ENCODE measurements at regions not wholly inside any gene's neighbourhood (a gene's known extent, or its start where the extent isn't known, plus 50 kb on each side); places are given as distances from the start of the nearest gene placed in this dataset.

GRCh38 chr6:147019001-147019400 is 185.2 kb upstream of the STXBP5 start:
- Mint-ChIP-seq H3K27me3 (ENCODE audit: low read depth) (no peaks in the 10 kb centered on the region), H3K4me1 (0 out of 2 replicates have a peak, but pooled peaks cover 9% of the 10 kb centered on the region), H3K36me3 (no peaks in the 10 kb centered on the region), H3K27ac (no peak overlapping the region), H3K4me3 (no peak overlapping the region), H3K9me3 (no peaks in the 10 kb centered on the region)
- ATAC-seq, result no peak
- TF ChIP-seq USF1 (CRISPR knock-in tag; IDR thresholded peaks at IDR 0.05) (no peak), KAT7 (CRISPR knock-in tag; IDR thresholded peaks at IDR 0.05; ENCODE audit: borderline replicate concordance) (no peak), STAT6 (CRISPR knock-in tag; conservative IDR thresholded peaks at IDR 0.05; ENCODE audit: low read depth) (no peak)
- POLR2A ChIA-PET, result no interaction called here
- CTCF ChIA-PET, result no interaction called here
- no peak for DNase-seq (ENCODE audit: low spot score)

- 0 out of 2 replicates have a peak, but pooled peaks cover 8% of the 10 kb centered on the region for H3K4me1 Mint-ChIP-seq
- TF ChIP-seq PRRX2 (CRISPR knock-in tag; IDR thresholded peaks at IDR 0.05) (no peak), E2F4 (CRISPR knock-in tag; IDR thresholded peaks at IDR 0.05; ENCODE audit: borderline replicate concordance, low read depth) (no peak), FOXJ3 (CRISPR knock-in tag; IDR thresholded peaks at IDR 0.05; ENCODE audit: borderline replicate concordance) (no peak), MXD4 (CRISPR knock-in tag; IDR thresholded peaks at IDR 0.05; ENCODE audit: borderline replicate concordance) (no peak), FOXK1 (CRISPR knock-in tag; IDR thresholded peaks at IDR 0.05) (no peak), NFYB (CRISPR knock-in tag; conservative IDR thresholded peaks at IDR 0.05; ENCODE audit: low read depth) (no peak), JUN (CRISPR knock-in tag; IDR thresholded peaks at IDR 0.05) (no peak), JAZF1 (CRISPR knock-in tag; IDR thresholded peaks at IDR 0.05) (no peak), ZNF423 (CRISPR knock-in tag; IDR thresholded peaks at IDR 0.05) (no peak), ZNF121 (CRISPR knock-in tag; IDR thresholded peaks at IDR 0.05) (no peak)
- no peaks in the 10 kb centered on the region for H3K36me3 Mint-ChIP-seq
- CTCF ChIA-PET, result no interaction called here
- H3K4me3 Mint-ChIP-seq, result no peak overlapping the region
- no peak for ATAC-seq
- no peak for DNase-seq (ENCODE audit: low spot score)
- H3K27ac Mint-ChIP-seq, result no peak overlapping the region
- no peaks in the 10 kb centered on the region for H3K9me3 Mint-ChIP-seq
- no peaks in the 10 kb centered on the region; the same call in 1 of the 2 replicates for H3K27me3 Mint-ChIP-seq (ENCODE audit: low read depth)
- POLR2A ChIA-PET, result no interaction called here
These were observed 182.2 kb upstream of the STXBP5 start for GRCh38 chr6:147022041-147022440.

GRCh38 chr6:147023148-147023547 is 181.1 kb upstream of the STXBP5 start:
- H3K27me3 Mint-ChIP-seq (ENCODE audit: low read depth), result no peaks in the 10 kb centered on the region; the same call in 1 of the 2 replicates
- CTCF ChIA-PET, result no interaction called here
- POLR2A ChIA-PET, result no interaction called here
- 0 out of 2 replicates have a peak, but pooled peaks cover 3% of the 10 kb centered on the region for H3K4me1 Mint-ChIP-seq
- H3K4me3 Mint-ChIP-seq, result no peak overlapping the region
- H3K27ac Mint-ChIP-seq, result no peak overlapping the region
- no peaks in the 10 kb centered on the region for H3K9me3 Mint-ChIP-seq
- no peaks in the 10 kb centered on the region for H3K36me3 Mint-ChIP-seq
- ATAC-seq (no peak), DNase-seq (ENCODE audit: low spot score) (no peak)
- no peak for TF ChIP-seq GABPB1 (CRISPR knock-in tag; IDR thresholded peaks at IDR 0.05)
- TF ChIP-seq CREB1 (CRISPR knock-in tag; IDR thresholded peaks at IDR 0.05), result no peak
- no peak for TF ChIP-seq ZNF281 (CRISPR knock-in tag; IDR thresholded peaks at IDR 0.05)
- no peak for TF ChIP-seq E2F1 (CRISPR knock-in tag; IDR thresholded peaks at IDR 0.05)
- TF ChIP-seq ZNF138 (CRISPR knock-in tag; conservative IDR thresholded peaks at IDR 0.05), result no peak
- no peak for TF ChIP-seq ATF6 (CRISPR knock-in tag; IDR thresholded peaks at IDR 0.05)
- no peak for TF ChIP-seq TEAD1 (CRISPR knock-in tag; IDR thresholded peaks at IDR 0.05)
- TF ChIP-seq FOXP1 (CRISPR knock-in tag; IDR thresholded peaks at IDR 0.05; ENCODE audit: borderline replicate concordance), result no peak
- TF ChIP-seq ZNF396 (CRISPR knock-in tag; IDR thresholded peaks at IDR 0.05; ENCODE audit: borderline replicate concordance), result no peak
- no peak for TF ChIP-seq ZBTB21 (CRISPR knock-in tag; IDR thresholded peaks at IDR 0.05; ENCODE audit: borderline replicate concordance)

Measured in WTC11 (cell line).